H9 (cell line): ENCODE measurements at regions not wholly inside any gene's neighbourhood (a gene's known extent, or its start where the extent isn't known, plus 50 kb on each side); places are given as distances from the start of the nearest gene placed in this dataset.

Source experiments
- DNase-seq: peaks from one replicate; pipeline ENCODE4 v3.0.0-alpha.2; 2017
- H2AFZ ChIP-seq: one replicate; pipeline ENCODE4 v1.6.1; 2013; ENCODE audit warnings: mild to moderate bottlenecking, low read length, control low read depth, moderate library complexity
- H2AK5ac ChIP-seq: 2 replicates; pipeline ENCODE4 v1.6.1; 2013; ENCODE audit warnings: low read length, control low read depth, mixed read lengths; ENCODE audit not compliant: insufficient read length
- H2BK120ac ChIP-seq: one replicate; pipeline ENCODE4 v1.6.1; 2013; ENCODE audit warnings: low read depth, mild to moderate bottlenecking, low read length, control low read depth, inconsistent platforms; ENCODE audit not compliant: poor library complexity, severe bottlenecking
- H2BK12ac ChIP-seq: 2 replicates; pipeline ENCODE4 v1.6.1; 2013; ENCODE audit warnings: low read length, control low read depth, mixed read lengths, low read depth; ENCODE audit not compliant: insufficient read length
- H2BK15ac ChIP-seq: 2 replicates; pipeline ENCODE4 v1.6.1; 2013; ENCODE audit warnings: low read depth, low read length, control low read depth
- H2BK20ac ChIP-seq: one replicate; pipeline ENCODE4 v1.6.1; 2013; ENCODE audit warnings: low read depth, mild to moderate bottlenecking, low read length, control low read depth, inconsistent platforms; ENCODE audit not compliant: poor library complexity, severe bottlenecking
- H2BK5ac ChIP-seq: 2 replicates; pipeline ENCODE4 v1.6.1; 2013; ENCODE audit warnings: low read length, control low read depth, mixed read lengths; ENCODE audit not compliant: insufficient read length
- H3K14ac ChIP-seq: 2 replicates; pipeline ENCODE4 v1.6.1; 2013; ENCODE audit warnings: low read length, control low read depth; ENCODE audit not compliant: insufficient read depth
- H3K18ac ChIP-seq: 2 replicates; pipeline ENCODE4 v1.6.1; 2013; ENCODE audit warnings: low read depth, mild to moderate bottlenecking, mixed read lengths, low read length, control low read depth; ENCODE audit not compliant: insufficient read length
- H3K23ac ChIP-seq: 2 replicates; pipeline ENCODE4 v1.6.1; 2013; ENCODE audit warnings: low read length, control low read depth, mixed read lengths, low read depth; ENCODE audit not compliant: insufficient read length
- H3K23me2 ChIP-seq: 2 replicates; pipeline ENCODE4 v1.6.1; 2013; ENCODE audit warnings: low read depth, mild to moderate bottlenecking, mixed read lengths, low read length, control low read depth; ENCODE audit not compliant: insufficient read length, poor library complexity, severe bottlenecking
- H3K27ac ChIP-seq: 2 replicates; pipeline ENCODE4 v1.5.1; 2013; ENCODE audit warnings: low read length, control low read depth, mixed read lengths, low read depth; ENCODE audit not compliant: insufficient read length
- H3K27me3 ChIP-seq: 2 replicates; pipeline ENCODE4 v1.6.1; 2013; ENCODE audit warnings: low read length, control low read depth, inconsistent platforms; ENCODE audit not compliant: insufficient read depth
- H3K4ac ChIP-seq: 2 replicates; pipeline ENCODE4 v1.6.1; 2013; ENCODE audit warnings: low read depth, mild to moderate bottlenecking, control low read depth, inconsistent platforms, low read length, moderate library complexity
- H3K4me1 ChIP-seq: 2 replicates; pipeline ENCODE4 v1.6.1; 2013; ENCODE audit warnings: low read length, control low read depth, inconsistent platforms; ENCODE audit not compliant: insufficient read depth
- H3K4me2 ChIP-seq: 2 replicates; pipeline ENCODE4 v1.6.1; 2013; ENCODE audit warnings: low read length, control low read depth, mixed read lengths; ENCODE audit not compliant: insufficient read length, insufficient read depth
- H3K56ac ChIP-seq: 2 replicates; pipeline ENCODE4 v1.6.1; 2013; ENCODE audit warnings: low read depth, mild to moderate bottlenecking, mixed read lengths, low read length, control low read depth; ENCODE audit not compliant: insufficient read length
- H3K79me1 ChIP-seq: 2 replicates; pipeline ENCODE4 v1.6.1; 2013; ENCODE audit warnings: low read depth, mild to moderate bottlenecking, moderate library complexity, low read length, control low read depth, inconsistent platforms; ENCODE audit not compliant: insufficient read depth, poor library complexity, severe bottlenecking
- H3K79me2 ChIP-seq: 2 replicates; pipeline ENCODE4 v1.6.1; 2013; ENCODE audit warnings: low read length, control low read depth, inconsistent platforms; ENCODE audit not compliant: insufficient read depth
- H3K9ac ChIP-seq: 2 replicates; pipeline ENCODE4 v1.6.1; 2013; ENCODE audit warnings: low read length, control low read depth, mixed read lengths; ENCODE audit not compliant: insufficient read length; ENCODE audit errors: extremely low read depth
- H3K9me3 ChIP-seq: one replicate; pipeline ENCODE4 v1.6.1; 2013; ENCODE audit warnings: low read depth, low read length, inconsistent platforms; ENCODE audit not compliant: control insufficient read depth
- H3T11ph ChIP-seq: one replicate; pipeline ENCODE4 v1.6.1; 2013; ENCODE audit warnings: mild to moderate bottlenecking, low read length, control low read depth, inconsistent platforms
- H4K20me1 ChIP-seq: one replicate; pipeline ENCODE4 v1.6.1; 2013; ENCODE audit not compliant: control insufficient read depth, insufficient read length, insufficient read depth
- H4K5ac ChIP-seq: 2 replicates; pipeline ENCODE4 v1.6.1; 2013; ENCODE audit warnings: low read depth, mild to moderate bottlenecking, mixed read lengths, low read length, control low read depth; ENCODE audit not compliant: insufficient read length
- H4K8ac ChIP-seq: replicated peaks from 2 replicates; pipeline ENCODE4 v1.6.1; 2013; ENCODE audit warnings: low read length, control low read depth, mixed read lengths, low read depth; ENCODE audit not compliant: insufficient read length
- H4K91ac ChIP-seq: 2 replicates; pipeline ENCODE4 v1.6.1; 2013; ENCODE audit warnings: low read depth, mild to moderate bottlenecking, moderate library complexity, mixed read lengths, low read length, control low read depth; ENCODE audit not compliant: insufficient read length
- H3K27ac Mint-ChIP-seq, 3 experiments: 2 replicates in 2 of 3; 3 replicates in 1 of 3; pipeline ENCODE4 v1.8.0; 2020 to 2021; ENCODE audit warnings: mixed read lengths in 3 of 3, mild to moderate bottlenecking in 1 of 3, moderate library complexity in 1 of 3
- H3K27me3 Mint-ChIP-seq: 2 replicates; pipeline ENCODE4 v1.8.0; 2021; ENCODE audit warnings: low read depth, mild to moderate bottlenecking, moderate library complexity, mixed read lengths
- H3K36me3 Mint-ChIP-seq, 3 experiments: 2 replicates in 2 of 3; 3 replicates in 1 of 3; pipeline ENCODE4 v1.8.0; 2020 to 2021; ENCODE audit warnings: low read depth in 3 of 3, mixed read lengths in 3 of 3; ENCODE audit not compliant: insufficient read depth in 1 of 3
- H3K4me1 Mint-ChIP-seq, 2 experiments: 2 replicates each; pipeline ENCODE4 v1.8.0; 2020; ENCODE audit warnings: mixed read lengths in 2 of 2
- H3K4me3 Mint-ChIP-seq, 2 experiments: 2 replicates in 1 of 2; 3 replicates in 1 of 2; pipeline ENCODE4 v1.8.0; 2020 to 2021; ENCODE audit warnings: mild to moderate bottlenecking in 2 of 2, mixed read lengths in 2 of 2, moderate library complexity in 1 of 2
- H3K9me3 Mint-ChIP-seq, 2 experiments: 2 replicates in 1 of 2; 3 replicates in 1 of 2; pipeline ENCODE4 v1.8.0; 2020; ENCODE audit warnings: mild to moderate bottlenecking in 2 of 2, mixed read lengths in 2 of 2, moderate library complexity in 1 of 2
- WGBS: extraction: QIAGEN DNeasy Blood & Tissue Kit; methylation state at CpG from one replicate; pipeline ENCODE4 v1.1.7; 2013; ENCODE audit warnings: missing lambda C conversion rate, low lambda C conversion rate, mixed read lengths; ENCODE audit not compliant: insufficient read length; ENCODE audit errors: extremely low coverage; 5-methylcytosine and 5-hydroxymethylcytosine counted together
- TF ChIP-seq, protein P1 (sequence below): fragments of 200-600 bp; sonication (generic); conservative IDR thresholded peaks from 3 replicates; pipeline ENCODE4 v1.8.0; 2021; ENCODE audit warnings: antibody characterized with exemption, mild to moderate bottlenecking

- TF ChIP-seq, protein P1, sequence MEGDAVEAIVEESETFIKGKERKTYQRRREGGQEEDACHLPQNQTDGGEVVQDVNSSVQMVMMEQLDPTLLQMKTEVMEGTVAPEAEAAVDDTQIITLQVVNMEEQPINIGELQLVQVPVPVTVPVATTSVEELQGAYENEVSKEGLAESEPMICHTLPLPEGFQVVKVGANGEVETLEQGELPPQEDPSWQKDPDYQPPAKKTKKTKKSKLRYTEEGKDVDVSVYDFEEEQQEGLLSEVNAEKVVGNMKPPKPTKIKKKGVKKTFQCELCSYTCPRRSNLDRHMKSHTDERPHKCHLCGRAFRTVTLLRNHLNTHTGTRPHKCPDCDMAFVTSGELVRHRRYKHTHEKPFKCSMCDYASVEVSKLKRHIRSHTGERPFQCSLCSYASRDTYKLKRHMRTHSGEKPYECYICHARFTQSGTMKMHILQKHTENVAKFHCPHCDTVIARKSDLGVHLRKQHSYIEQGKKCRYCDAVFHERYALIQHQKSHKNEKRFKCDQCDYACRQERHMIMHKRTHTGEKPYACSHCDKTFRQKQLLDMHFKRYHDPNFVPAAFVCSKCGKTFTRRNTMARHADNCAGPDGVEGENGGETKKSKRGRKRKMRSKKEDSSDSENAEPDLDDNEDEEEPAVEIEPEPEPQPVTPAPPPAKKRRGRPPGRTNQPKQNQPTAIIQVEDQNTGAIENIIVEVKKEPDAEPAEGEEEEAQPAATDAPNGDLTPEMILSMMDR = no peak
- Histone ChIP-seq H2BK120ac (no peak overlapping the region), H4K5ac (no peak overlapping the region), H3K23ac (no peak overlapping the region), H2BK20ac (no peak overlapping the region), H2BK5ac (no peak overlapping the region), H3K4me1 (no peaks in the 10 kb centered on the region), H4K91ac (no peak overlapping the region), H3K27ac (no peak overlapping the region), H4K20me1 (no peaks in the 10 kb centered on the region), H3K79me2 (no peaks in the 10 kb centered on the region), H3K9ac (no peak overlapping the region), H3K23me2 (no peaks in the 10 kb centered on the region), H3K4ac (no peak overlapping the region), H3K4me2 (no peak overlapping the region), H3K9me3 (no peaks in the 10 kb centered on the region), H3K56ac (no peak overlapping the region), H3K14ac (no peak overlapping the region), H2AK5ac (no peak overlapping the region), H3T11ph (no peak overlapping the region), H3K79me1 (no peaks in the 10 kb centered on the region), H2BK12ac (no peak overlapping the region), H2BK15ac (no peak overlapping the region), H4K8ac (no peak overlapping the region), H3K27me3 (no peaks in the 10 kb centered on the region), H2AFZ (no peak overlapping the region), H3K18ac (no peak overlapping the region)
- H3K36me3 Mint-ChIP-seq = peaks cover 0 to 6% (median 0%) of the 10 kb centered on the region in 3 experiments; a peak in 1 of 7 replicates
- no peaks in the 10 kb centered on the region for H3K4me1 Mint-ChIP-seq
- no CpG with 5 or more reads among the region's 2 CpGs for WGBS
- H3K27me3 Mint-ChIP-seq = no peaks in the 10 kb centered on the region
- H3K4me3 Mint-ChIP-seq = no peak overlapping the region
- peaks cover 0 to 7% of the 10 kb centered on the region in 2 experiments; a peak in 1 of 5 replicates for H3K9me3 Mint-ChIP-seq
- H3K27ac Mint-ChIP-seq = no peak overlapping the region; a peak in 1 of 7 replicates
- DNase-seq = no peak
Measured at GRCh38 chr2:185954389-185954788, 215.8 kb downstream of the FSIP2 start.
